HG03378 (cell line): ENCODE measurements at regions not wholly inside any gene's neighbourhood (a gene's known extent, or its start where the extent isn't known, plus 50 kb on each side); places are given as distances from the start of the nearest gene placed in this dataset.
"Not testable (repeated sequence)": the region's sequence is repeated elsewhere in the genome, so short reads cannot be mapped to it uniquely, and the experiment has no call there.

Experiments
- ATAC-seq: cut with Tn5 transposase; IDR thresholded peaks from one replicate; pipeline ENCODE4 v1.9.1; 2021; ENCODE audit warnings: mild to moderate bottlenecking, moderate library complexity; ENCODE audit not compliant: unreplicated experiment

- ATAC-seq, result no peak
Measured at GRCh38 chr5:125481506-125482465, 735.3 kb upstream of the ZNF608 start.

GRCh38 chr5:125483609-125484008 is 737.2 kb upstream of the ZNF608 start:
- no peak for ATAC-seq

GRCh38 chr5:125484272-125484741 is 737.9 kb upstream of the ZNF608 start:
- no peak for ATAC-seq

GRCh38 chr5:125484742-125485641 is 738.6 kb upstream of the ZNF608 start:
- ATAC-seq, result no peak

DNA sequence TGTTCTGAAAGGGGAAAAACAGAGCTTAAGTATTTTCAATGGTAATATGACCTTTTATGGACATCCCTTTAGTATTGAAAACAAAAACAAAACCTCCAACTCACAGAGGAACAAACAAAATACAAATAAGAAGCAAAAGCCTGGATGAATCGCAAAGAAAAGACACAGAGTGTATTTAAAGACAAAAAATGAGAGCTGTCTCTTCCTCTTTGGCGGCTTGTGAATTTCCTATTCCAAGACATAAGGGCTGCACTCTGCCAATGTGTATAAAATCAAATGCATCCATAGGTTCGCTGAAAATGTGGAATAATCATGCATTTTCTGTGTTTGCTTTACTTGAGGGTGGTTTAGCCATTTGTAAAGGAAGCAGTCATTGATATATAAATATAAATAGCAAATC is 739.3 kb upstream of the ZNF608 start:
- no peak for ATAC-seq

DNA sequence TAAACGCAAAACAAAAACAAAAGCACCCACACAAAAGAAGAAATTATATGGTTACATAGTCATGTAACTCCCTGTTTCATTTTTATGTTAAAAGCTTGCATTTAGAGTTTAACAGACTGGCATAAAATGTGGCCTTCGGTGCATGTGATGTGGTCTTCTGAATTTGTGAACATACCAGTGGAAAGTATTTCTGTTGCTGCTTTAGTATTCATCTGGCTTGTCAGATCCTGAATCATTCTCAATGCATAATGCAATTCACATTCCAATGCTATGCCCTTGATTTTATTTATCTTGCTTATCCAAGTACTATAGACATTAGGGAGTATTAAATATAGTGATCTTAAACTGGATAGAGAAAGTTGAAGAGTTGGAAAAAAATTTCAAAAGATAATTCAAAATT is 740.2 kb upstream of the ZNF608 start:
- ATAC-seq, result no peak

- no peak for ATAC-seq
Measured at GRCh38 chr5:125487231-125487630, 740.8 kb upstream of the ZNF608 start.

GRCh38 chr5:125487652-125488051 is 741.2 kb upstream of the ZNF608 start:
- not testable (repeated sequence) for ATAC-seq

DNA sequence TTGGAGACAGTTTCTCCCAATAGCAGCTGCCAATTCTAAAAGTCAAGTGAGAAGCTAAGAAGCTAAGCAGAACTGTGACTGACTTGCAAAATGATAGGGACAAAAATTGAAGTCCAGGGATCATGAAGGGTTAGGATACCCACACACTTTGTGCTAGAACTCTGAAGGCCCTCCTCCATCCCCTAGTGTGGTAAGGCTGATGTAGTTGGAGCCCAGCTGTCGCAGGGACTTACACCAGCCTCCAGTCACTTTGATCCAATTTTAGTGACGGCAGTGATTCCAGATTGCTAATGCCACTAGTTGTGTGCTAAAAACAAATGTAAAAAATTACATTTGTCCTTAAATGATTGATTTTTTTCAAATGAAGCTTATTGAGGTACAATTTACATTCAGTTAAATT is 742.7 kb upstream of the ZNF608 start:
- ATAC-seq, result no peak

DNA sequence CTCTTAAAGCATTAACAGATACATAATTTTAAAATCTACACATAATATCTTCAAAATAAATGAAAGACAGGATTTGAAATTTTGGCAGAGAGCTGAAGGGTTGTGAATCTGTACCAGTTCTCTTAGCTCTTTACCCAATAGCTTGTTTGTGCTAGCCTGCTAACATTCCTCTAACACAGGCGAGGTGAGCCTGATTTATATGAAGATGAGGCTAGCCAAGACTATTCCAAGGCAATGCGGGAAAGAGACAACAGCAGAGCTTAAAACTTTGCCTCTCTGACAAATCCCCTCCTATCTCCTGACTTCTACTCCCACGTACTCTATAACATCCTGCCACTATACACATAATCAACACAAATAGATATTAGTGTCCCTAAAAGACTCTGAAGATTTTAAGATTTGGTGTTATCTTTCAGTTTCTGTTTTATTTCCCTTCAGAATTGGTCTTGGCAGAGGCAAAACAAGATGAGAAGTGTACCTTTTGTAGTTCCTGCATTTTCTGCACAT is 745.6 kb upstream of the ZNF608 start:
- ATAC-seq, result no peak

DNA sequence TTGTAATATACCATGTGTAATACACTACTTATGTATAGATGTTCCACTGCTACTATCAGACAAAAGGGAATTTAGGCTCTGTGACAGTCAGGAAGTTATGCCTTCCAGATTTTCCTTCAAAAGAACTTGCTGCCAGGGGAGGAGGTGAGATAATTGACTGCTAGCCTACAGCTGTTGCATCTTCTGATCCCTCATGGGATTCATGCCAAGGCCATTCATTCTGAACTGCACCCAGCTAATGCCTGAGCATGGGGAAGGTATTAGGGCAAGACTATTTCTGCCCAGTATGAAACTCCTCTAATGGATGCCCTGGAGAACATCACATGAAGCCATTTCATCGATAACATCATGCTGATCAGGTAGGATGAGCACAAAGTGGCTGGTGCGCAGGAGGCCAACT is 746.5 kb upstream of the ZNF608 start:
- ATAC-seq, result no peak

DNA sequence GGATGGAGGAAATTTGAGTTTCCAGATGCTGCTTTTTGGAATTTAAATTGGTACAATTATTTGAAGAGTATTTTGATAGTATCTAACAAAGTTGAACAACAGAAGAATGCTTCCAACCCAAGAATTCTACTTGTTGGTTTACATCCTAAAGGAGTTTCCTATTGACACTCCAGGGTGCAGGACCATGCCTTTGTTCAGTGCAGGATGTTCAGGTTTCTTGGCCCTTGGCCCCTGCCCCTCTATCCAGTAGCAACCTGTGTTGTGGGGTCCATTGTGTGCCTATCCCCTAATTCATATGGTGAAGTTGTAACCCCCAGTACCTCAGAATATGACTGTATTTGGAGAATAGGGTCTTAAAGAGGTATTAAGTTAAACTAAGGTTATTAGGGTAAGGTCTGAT is 750.0 kb upstream of the ZNF608 start:
- ATAC-seq, result no peak

DNA sequence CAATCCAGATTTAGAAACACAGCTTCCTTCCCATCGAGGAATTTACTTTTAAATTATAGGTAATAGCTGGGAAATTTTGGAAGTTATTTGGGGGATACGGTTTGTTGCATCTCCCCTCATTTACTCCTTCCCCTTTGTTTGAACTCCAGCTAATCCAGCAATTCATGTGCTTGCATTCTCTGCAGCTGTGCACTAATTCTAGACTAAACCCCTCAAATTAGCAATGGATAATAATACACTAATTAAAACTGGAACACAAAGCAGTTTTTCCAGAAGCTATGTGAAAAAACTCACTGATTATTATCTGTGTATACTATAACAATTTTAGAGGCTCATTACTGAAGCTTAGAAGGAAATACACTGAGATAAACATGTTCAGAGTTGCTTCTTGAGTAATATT is 751.2 kb upstream of the ZNF608 start:
- ATAC-seq, result no peak

DNA sequence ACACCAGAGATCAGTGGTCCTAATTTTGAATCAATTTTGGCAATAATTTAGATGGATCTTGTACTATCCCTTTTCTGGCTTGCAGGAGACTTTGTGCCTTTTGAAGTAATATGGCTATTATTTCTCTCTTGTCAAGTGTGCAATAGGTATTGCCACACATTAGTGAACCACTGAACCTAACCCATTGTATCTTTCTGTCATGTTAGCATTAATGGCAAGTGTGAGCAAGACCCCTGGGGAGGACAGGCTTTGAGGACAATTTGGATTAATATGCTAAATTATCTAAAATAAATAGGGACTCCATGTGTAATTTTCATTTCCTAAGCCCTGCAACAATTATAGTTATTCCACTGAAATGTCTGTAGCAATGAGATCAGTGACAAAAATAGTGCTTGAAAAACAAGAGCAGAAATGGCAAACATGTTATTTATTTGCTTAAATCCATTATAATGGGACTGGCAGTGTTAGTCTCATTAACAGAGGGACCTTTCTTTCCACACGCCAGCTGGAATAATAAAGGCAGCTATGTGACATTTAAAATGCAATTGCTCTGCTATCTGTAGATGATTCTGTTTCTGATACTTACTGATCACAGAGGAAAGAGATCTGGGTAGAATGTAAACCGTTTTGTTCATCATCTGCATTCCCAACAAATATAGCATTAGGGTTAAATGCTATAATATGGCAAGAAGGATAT is 753.3 kb upstream of the ZNF608 start:
- ATAC-seq, result no peak

DNA sequence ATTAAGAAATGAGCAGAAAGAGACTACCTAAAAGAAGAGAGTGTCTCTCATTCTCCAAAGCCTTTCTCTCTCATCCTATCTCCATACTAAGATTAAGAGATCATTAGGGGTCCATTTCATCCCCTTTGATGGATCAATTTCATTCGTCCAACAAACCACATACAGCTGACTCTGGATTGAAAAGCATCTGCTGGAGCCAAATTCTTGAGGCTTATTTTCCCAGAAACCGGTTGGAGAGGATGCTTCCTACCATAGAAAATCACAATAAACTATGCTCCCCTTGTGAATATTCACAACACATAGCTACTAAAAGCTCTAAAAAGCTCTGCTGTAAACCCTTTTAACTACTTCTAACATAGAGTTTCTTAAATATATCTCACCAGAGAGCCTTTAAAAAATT is 755.0 kb upstream of the ZNF608 start:
- ATAC-seq, result no peak

DNA sequence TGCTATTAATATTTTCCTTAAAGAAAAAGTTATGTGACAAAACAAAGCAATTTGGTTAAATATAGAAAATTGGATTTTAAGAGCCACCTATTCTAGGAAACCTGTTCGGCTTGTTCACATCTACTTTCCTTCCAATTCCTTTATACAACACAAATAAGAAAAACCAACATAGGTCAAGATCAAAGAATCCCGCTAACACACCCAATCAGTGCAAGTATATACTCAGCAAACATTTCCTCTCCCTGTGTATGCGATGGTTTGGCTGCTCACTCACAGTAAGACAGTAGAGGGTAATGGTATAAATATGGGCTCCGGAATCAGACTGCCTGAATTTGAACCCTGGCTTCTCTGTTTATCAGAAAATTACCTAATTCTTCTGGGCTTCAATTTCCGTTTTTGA is 757.5 kb upstream of the ZNF608 start:
- no peak for ATAC-seq

DNA sequence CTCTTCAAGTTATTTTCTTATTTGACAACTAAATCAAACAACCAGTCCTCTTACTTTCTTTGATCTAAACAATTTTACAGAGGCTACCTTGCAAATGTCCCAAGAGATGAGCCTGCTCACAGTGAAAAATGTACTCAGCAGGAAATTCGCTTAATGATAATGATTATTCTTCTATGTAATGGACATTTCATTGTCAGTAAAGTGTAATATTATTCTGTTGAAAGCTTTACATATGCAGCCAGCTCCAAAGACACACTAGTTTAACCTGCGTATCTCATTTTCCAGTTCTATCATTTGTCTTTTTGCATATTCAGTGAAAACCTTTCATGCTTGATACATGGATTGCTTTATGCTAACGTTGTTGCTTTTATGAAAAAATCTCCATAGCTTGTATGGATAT is 758.7 kb upstream of the ZNF608 start:
- ATAC-seq, result no peak

DNA sequence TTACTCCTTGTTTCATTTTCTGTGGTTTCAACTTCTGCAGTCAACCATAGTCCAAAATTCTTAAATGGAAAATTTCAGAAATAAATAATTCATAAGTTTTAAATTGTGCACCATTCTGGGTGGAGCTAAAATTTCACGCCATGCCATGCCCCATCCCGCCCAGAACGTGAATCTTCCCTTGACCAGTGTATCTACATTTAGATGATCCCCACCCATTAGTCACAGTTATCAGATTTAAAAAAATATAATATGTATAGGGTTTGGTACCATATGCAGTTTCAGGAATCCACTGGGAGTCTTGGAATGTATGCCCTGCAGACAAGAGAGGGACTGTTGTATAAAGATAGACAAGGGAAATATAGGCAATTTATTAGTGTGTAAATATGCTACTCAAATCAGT is 759.7 kb upstream of the ZNF608 start:
- no peak for ATAC-seq

DNA sequence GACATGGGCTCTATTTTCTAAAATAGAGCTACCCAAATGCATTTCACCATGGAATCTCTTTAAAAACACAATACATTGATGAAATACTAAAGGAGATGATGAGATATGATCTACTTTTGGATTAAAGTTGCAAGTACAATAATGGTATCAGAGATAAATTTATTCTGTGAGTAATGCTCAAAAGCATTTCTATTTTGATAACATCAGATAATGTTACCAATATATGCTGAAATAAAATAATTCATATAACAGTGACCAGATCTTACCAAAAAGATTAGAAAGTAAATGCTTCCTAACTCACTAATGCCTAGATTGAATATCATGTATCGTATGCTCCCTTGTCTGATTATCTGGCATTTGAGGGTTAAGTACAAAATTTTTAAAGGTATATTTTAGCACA is 761.8 kb upstream of the ZNF608 start:
- no peak for ATAC-seq

DNA sequence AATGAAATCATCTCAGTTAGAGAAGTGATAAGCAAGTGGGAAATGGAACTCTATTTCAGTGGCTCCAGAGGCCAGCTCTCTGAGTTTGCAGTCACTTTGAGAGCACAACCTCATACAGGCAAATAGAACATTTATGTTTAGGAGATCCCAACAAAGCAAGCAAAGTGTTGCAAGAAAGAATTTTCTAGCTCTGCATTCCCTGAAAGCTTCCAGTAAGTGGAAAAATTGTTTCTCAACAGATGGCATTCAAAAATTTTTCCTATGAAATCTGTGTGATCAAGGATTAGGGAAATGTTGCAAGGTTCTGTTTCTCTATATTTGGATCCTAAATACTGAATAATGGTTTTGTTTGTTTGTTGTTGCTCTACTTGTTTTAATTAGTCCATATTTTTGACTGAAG is 764.2 kb upstream of the ZNF608 start:
- ATAC-seq, result no peak

DNA sequence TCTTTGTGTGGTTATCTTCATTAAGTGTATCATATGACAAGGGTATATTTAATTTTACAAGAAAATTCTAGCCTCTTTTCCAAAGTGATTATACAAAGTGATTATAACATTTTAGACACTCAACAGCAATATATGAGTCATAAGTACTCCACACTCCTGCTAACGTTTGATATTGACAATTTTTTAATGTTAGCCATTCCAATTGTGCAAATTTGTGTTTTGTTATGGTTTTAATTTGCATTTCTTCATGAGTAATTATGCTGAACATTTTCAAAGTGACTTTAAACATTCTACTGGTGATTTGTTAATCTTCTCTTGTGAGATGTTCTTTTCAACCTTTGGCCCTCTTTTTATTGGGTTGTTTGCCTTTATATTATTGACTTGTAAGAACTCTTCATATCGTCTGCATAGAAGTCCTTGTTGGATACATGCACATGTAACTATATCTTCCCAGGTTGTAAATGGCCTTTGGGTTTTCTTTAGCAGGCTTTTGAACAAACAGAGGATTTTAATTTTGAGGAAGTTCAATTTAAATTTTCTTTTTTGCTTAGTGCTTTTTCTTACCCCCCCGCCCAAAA is 771.6 kb upstream of the ZNF608 start:
- ATAC-seq, result no peak
